CD14-positive monocyte (primary cell): ENCODE measurements at regions not wholly inside any gene's neighbourhood (a gene's known extent, or its start where the extent isn't known, plus 50 kb on each side); places are given as distances from the start of the nearest gene placed in this dataset.

Experiments used
- DNase-seq, 3 donors: peaks; one replicate each; pipeline ENCODE4 v3.0.0-alpha.2; 2011 to 2022
- H2AFZ ChIP-seq: 2 replicates; pipeline ENCODE4 v1.6.0; 2012; ENCODE audit warnings: mild to moderate bottlenecking, low read depth, low read length, inconsistent platforms; ENCODE audit not compliant: insufficient read depth, poor library complexity, severe bottlenecking
- H3K27ac ChIP-seq, 2 donors: 1 replicate in 1 of 2; 2 replicates in 1 of 2; pipeline ENCODE4 v1.5.1; 2012 to 2013; ENCODE audit warnings: low read length in 2 of 2, control low read depth in 1 of 2, inconsistent platforms in 1 of 2, low read depth in 1 of 2, mild to moderate bottlenecking in 1 of 2
- H3K27me3 ChIP-seq, 2 donors: one replicate each; pipeline versions ENCODE4 v1.6.0 to v1.6.1; 2011 to 2013; ENCODE audit warnings: low read length in 2 of 2; ENCODE audit not compliant: control insufficient read depth in 2 of 2, insufficient read depth in 2 of 2
- H3K36me3 ChIP-seq, 2 donors: replicated peaks in 1 of 2; 1 replicate in 1 of 2; 2 replicates in 1 of 2; pipeline versions ENCODE4 v1.5.1 to v1.6.1; 2012 to 2013; ENCODE audit warnings: low read length in 2 of 2, control low read depth in 1 of 2, inconsistent platforms in 1 of 2, mild to moderate bottlenecking in 1 of 2; ENCODE audit not compliant: insufficient read depth in 2 of 2, control insufficient read depth in 1 of 2
- H3K4me1 ChIP-seq, 2 donors: 1 replicate in 1 of 2; 2 replicates in 1 of 2; pipeline versions ENCODE4 v1.5.1 to v1.6.1; 2012 to 2013; ENCODE audit warnings: low read length in 2 of 2, control low read depth in 1 of 2, inconsistent platforms in 1 of 2, mild to moderate bottlenecking in 1 of 2, moderate library complexity in 1 of 2; ENCODE audit not compliant: insufficient read depth in 2 of 2, control insufficient read depth in 1 of 2
- H3K4me2 ChIP-seq: replicated peaks from 2 replicates; pipeline ENCODE3; 2012; ENCODE audit warnings: low read length, moderate library complexity, mild to moderate bottlenecking; ENCODE audit not compliant: poor library complexity, severe bottlenecking; ENCODE audit errors: extremely low read depth
- H3K4me3 ChIP-seq, 3 experiments: fragments of 200-600 bp in 1 of 3; sonication (generic) in 1 of 3; replicated peaks in 1 of 3; 1 replicate in 2 of 3; 2 replicates in 1 of 3; pipeline ENCODE4 v1.5.1; 2011 to 2013; ENCODE audit warnings: low read length in 3 of 3, mild to moderate bottlenecking in 3 of 3, control low read depth in 2 of 3, low read depth in 2 of 3, inconsistent platforms in 1 of 3, moderate library complexity in 1 of 3
- H3K79me2 ChIP-seq: 2 replicates; pipeline ENCODE4 v1.6.0; 2012; ENCODE audit warnings: mild to moderate bottlenecking, control low read depth, inconsistent platforms, low read length, moderate library complexity; ENCODE audit not compliant: insufficient read depth
- H3K9ac ChIP-seq: 2 replicates; pipeline ENCODE4 v1.6.0; 2017; ENCODE audit warnings: low read length, mild to moderate bottlenecking; ENCODE audit not compliant: insufficient read depth, poor library complexity, severe bottlenecking
- H3K9me3 ChIP-seq, 2 donors: replicated peaks in 1 of 2; 1 replicate in 1 of 2; 2 replicates in 1 of 2; pipeline versions ENCODE4 v1.5.1 to v1.6.1; 2012 to 2013; ENCODE audit warnings: low read length in 2 of 2, control low read depth in 1 of 2; ENCODE audit not compliant: control insufficient read depth in 1 of 2, insufficient read depth in 1 of 2
- H4K20me1 ChIP-seq: 2 replicates; pipeline ENCODE4 v1.6.0; 2012; ENCODE audit warnings: mild to moderate bottlenecking, low read length, control low read depth, moderate library complexity; ENCODE audit not compliant: insufficient read depth
- H3K27ac Mint-ChIP-seq, 7 donors: one replicate each; pipeline ENCODE4 v1.8.0; 2020; ENCODE audit warnings: mild to moderate bottlenecking in 7 of 7, mixed read lengths in 7 of 7, moderate library complexity in 6 of 7, inconsistent platforms in 2 of 7
- H3K27me3 Mint-ChIP-seq, 3 donors: one replicate each; pipeline ENCODE4 v1.8.0; 2021 to 2022; ENCODE audit warnings: low read depth in 3 of 3, mild to moderate bottlenecking in 3 of 3, mixed read lengths in 3 of 3, moderate library complexity in 3 of 3, inconsistent platforms in 1 of 3
- H3K36me3 Mint-ChIP-seq, 2 donors: one replicate each; pipeline ENCODE4 v1.8.0; 2020; ENCODE audit warnings: mixed read lengths in 2 of 2, inconsistent platforms in 1 of 2, mild to moderate bottlenecking in 1 of 2
- H3K4me1 Mint-ChIP-seq: one replicate; pipeline ENCODE4 v1.8.0; 2020; ENCODE audit warnings: mild to moderate bottlenecking, mixed read lengths
- H3K4me3 Mint-ChIP-seq, 2 donors: one replicate each; pipeline ENCODE4 v1.8.0; 2020; ENCODE audit warnings: mild to moderate bottlenecking in 2 of 2, mixed read lengths in 2 of 2, moderate library complexity in 1 of 2
- H3K9me3 Mint-ChIP-seq, 7 donors: one replicate each; pipeline ENCODE4 v1.8.0; 2020 to 2022; ENCODE audit warnings: mixed read lengths in 7 of 7, mild to moderate bottlenecking in 6 of 7, moderate library complexity in 6 of 7, inconsistent platforms in 2 of 7
- CTCF ChIP-seq: fragments of 200-600 bp; IDR thresholded peaks from one replicate; pipeline ENCODE4 v1.8.0; 2022; ENCODE audit warnings: antibody characterized with exemption, mild to moderate bottlenecking
- WGBS: methylation state at CpG from one replicate; pipeline ENCODE4 v1.1.5; 2013; ENCODE audit warnings: missing lambda C conversion rate; ENCODE audit not compliant: insufficient coverage; 5-methylcytosine and 5-hydroxymethylcytosine counted together
- intact Hi-C, 2 donors: fragments of 100-400 bp; cut with micrococcal nuclease; formaldehyde crosslinking; loops; one replicate each; pipeline versions ENCODE4 v1.15.0 to v1.15.1; 2023

GRCh38 chr21:24785033-24785432 lies 822.2 kb downstream of the MRPL39 start:
- Histone ChIP-seq H2AFZ (no peak overlapping the region), H3K4me1 (no peaks in the 10 kb centered on the region), H4K20me1 (no peaks in the 10 kb centered on the region), H3K27me3 (no peaks in the 10 kb centered on the region), H3K4me2 (no peak overlapping the region), H3K27ac (no peak overlapping the region), H3K4me3 (no peak overlapping the region), H3K36me3 (no peaks in the 10 kb centered on the region), H3K9me3 (no peaks in the 10 kb centered on the region), H3K9ac (no peak overlapping the region), H3K79me2 (no peaks in the 10 kb centered on the region)
- TF ChIP-seq CTCF, result no peak
- intact Hi-C loops, result no loop called here
- H3K9me3 Mint-ChIP-seq, result peaks cover 0 to 4% (median 2%) of the 10 kb centered on the region in 7 donors
- WGBS, result 83% methylated on average over 2 of the region's 3 CpGs
- H3K27ac Mint-ChIP-seq, result no peak overlapping the region
- no peaks in the 10 kb centered on the region for H3K36me3 Mint-ChIP-seq
- H3K4me3 Mint-ChIP-seq, result no peak overlapping the region
- DNase-seq, result no peak
- no peaks in the 10 kb centered on the region for H3K27me3 Mint-ChIP-seq
- no peaks in the 10 kb centered on the region for H3K4me1 Mint-ChIP-seq

- Histone ChIP-seq H4K20me1 (no peaks in the 10 kb centered on the region), H3K27me3 (no peaks in the 10 kb centered on the region), H2AFZ (no peak overlapping the region), H3K4me3 (no peak overlapping the region), H3K36me3 (no peaks in the 10 kb centered on the region), H3K9ac (no peak overlapping the region), H3K79me2 (no peaks in the 10 kb centered on the region), H3K27ac (no peak overlapping the region), H3K4me1 (no peaks in the 10 kb centered on the region), H3K9me3 (no peaks in the 10 kb centered on the region), H3K4me2 (no peak overlapping the region)
- WGBS, result no CpG with 5 or more reads among the region's 2 CpGs
- no peak overlapping the region for H3K27ac Mint-ChIP-seq
- H3K9me3 Mint-ChIP-seq, result peaks cover 0 to 4% (median 0%) of the 10 kb centered on the region in 7 donors
- no peaks in the 10 kb centered on the region for H3K4me1 Mint-ChIP-seq
- intact Hi-C loops, result no loop called here
- no peaks in the 10 kb centered on the region for H3K36me3 Mint-ChIP-seq
- H3K4me3 Mint-ChIP-seq, result no peak overlapping the region
- H3K27me3 Mint-ChIP-seq, result no peaks in the 10 kb centered on the region
- DNase-seq, result no peak
- TF ChIP-seq CTCF, result no peak
These were observed 826.1 kb downstream of the MRPL39 start for GRCh38 chr21:24781146-24781545.
